Astrocyte (in vitro differentiated cells and primary cell): ENCODE measurements at regions not wholly inside any gene's neighbourhood (a gene's known extent, or its start where the extent isn't known, plus 50 kb on each side); places are given as distances from the start of the nearest gene placed in this dataset.

Source experiments
- DNase-seq: peaks from one replicate; pipeline ENCODE4 v3.0.0-alpha.2; 2010; ENCODE audit warnings: low read depth
- FAIRE-seq: peaks from 2 replicates; lab custom pipeline; 2011; peaks lifted over from hg19 to GRCh38; lab: Jason Lieb, UNC
- H2AFZ ChIP-seq: 2 replicates; pipeline ENCODE4 v1.6.0; 2012; ENCODE audit warnings: low read depth, low read length, inconsistent platforms
- H3K27ac ChIP-seq: 2 replicates; pipeline ENCODE4 v1.5.1; 2011; ENCODE audit warnings: low read depth, low read length, inconsistent platforms
- H3K27me3 ChIP-seq: 2 replicates; pipeline ENCODE4 v1.6.0; 2011; ENCODE audit warnings: low read length, inconsistent platforms; ENCODE audit not compliant: insufficient read depth
- H3K36me3 ChIP-seq: 2 replicates; pipeline ENCODE4 v1.5.1; 2011; ENCODE audit warnings: low read length, inconsistent platforms; ENCODE audit not compliant: insufficient read depth
- H3K4me1 ChIP-seq: 2 replicates; pipeline ENCODE4 v1.5.1; 2011; ENCODE audit warnings: low read length, inconsistent platforms; ENCODE audit not compliant: insufficient read depth
- H3K4me2 ChIP-seq: 2 replicates; pipeline ENCODE4 v1.6.0; 2012; ENCODE audit warnings: low read length, inconsistent platforms
- H3K4me3 ChIP-seq: 2 replicates; pipeline ENCODE4 v1.5.1; 2011; ENCODE audit warnings: low read depth, mild to moderate bottlenecking, low read length, inconsistent platforms; ENCODE audit not compliant: insufficient read depth
- H3K79me2 ChIP-seq: 2 replicates; pipeline ENCODE4 v1.6.0; 2012; ENCODE audit warnings: mild to moderate bottlenecking, low read length, inconsistent platforms; ENCODE audit not compliant: insufficient read depth
- H3K9ac ChIP-seq: 2 replicates; pipeline ENCODE4 v1.6.0; 2012; ENCODE audit warnings: mild to moderate bottlenecking, low read length, inconsistent platforms
- H3K9me3 ChIP-seq: 2 replicates; pipeline ENCODE4 v1.5.1; 2012; ENCODE audit warnings: low read depth, mild to moderate bottlenecking, low read length, inconsistent platforms; ENCODE audit not compliant: insufficient read depth
- H4K20me1 ChIP-seq: 2 replicates; pipeline ENCODE4 v1.6.0; 2012; ENCODE audit warnings: low read length, inconsistent platforms; ENCODE audit not compliant: insufficient read depth
- H3K27ac Mint-ChIP-seq: one replicate; pipeline ENCODE4 v1.8.0; 2021; ENCODE audit warnings: mild to moderate bottlenecking, mixed read lengths; ENCODE audit not compliant: unreplicated experiment
- H3K27me3 Mint-ChIP-seq: one replicate; pipeline ENCODE4 v1.8.0; 2021; ENCODE audit warnings: low read depth, mixed read lengths; ENCODE audit not compliant: unreplicated experiment
- H3K36me3 Mint-ChIP-seq: one replicate; pipeline ENCODE4 v1.8.0; 2021; ENCODE audit warnings: low read depth, mixed read lengths; ENCODE audit not compliant: unreplicated experiment
- H3K4me1 Mint-ChIP-seq: one replicate; pipeline ENCODE4 v1.8.0; 2021; ENCODE audit warnings: low read depth, mixed read lengths; ENCODE audit not compliant: unreplicated experiment
- H3K4me3 Mint-ChIP-seq: one replicate; pipeline ENCODE4 v1.8.0; 2021; ENCODE audit warnings: mild to moderate bottlenecking, moderate library complexity, mixed read lengths; ENCODE audit not compliant: unreplicated experiment
- H3K9me3 Mint-ChIP-seq: one replicate; pipeline ENCODE4 v1.8.0; 2021; ENCODE audit warnings: mild to moderate bottlenecking, mixed read lengths; ENCODE audit not compliant: unreplicated experiment
- EZH2 ChIP-seq: IDR thresholded peaks from 2 replicates; pipeline ENCODE4 v1.6.1; 2012; ENCODE audit warnings: mild to moderate bottlenecking, low read length, inconsistent platforms; ENCODE audit not compliant: insufficient read depth
- TF ChIP-seq, protein P1 (sequence below): IDR thresholded peaks from 2 replicates; pipeline ENCODE4 v1.5.1; 2011; ENCODE audit warnings: low read depth, mild to moderate bottlenecking, inconsistent platforms, low read length, moderate library complexity; ENCODE audit not compliant: insufficient read depth

DNA sequence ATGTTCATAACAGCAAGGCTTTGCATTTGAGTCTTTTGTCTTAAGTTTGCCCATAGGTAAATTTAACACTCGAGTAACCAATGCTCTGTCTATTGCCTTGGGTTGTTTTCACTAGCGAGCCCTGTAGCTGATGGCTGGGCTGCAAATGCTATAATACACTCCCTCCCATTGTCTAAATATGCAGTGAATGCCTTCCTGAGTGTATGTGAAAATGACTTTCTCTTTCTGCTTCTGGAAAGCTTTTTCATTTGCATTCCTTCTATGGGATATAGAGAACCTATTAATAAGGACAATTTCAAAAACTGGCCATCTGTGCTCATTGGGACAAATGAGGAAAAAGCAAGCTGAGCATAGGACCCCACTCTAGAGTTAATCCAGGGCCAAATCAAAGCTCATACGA lies 156.5 kb upstream of the FBXL4 start:
- no peaks in the 10 kb centered on the region for H3K27me3 ChIP-seq
- H3K4me3 ChIP-seq: no peak overlapping the region
- no peak overlapping the region for H3K4me2 ChIP-seq
- Mint-ChIP-seq H3K27me3 (no peaks in the 10 kb centered on the region), H3K4me1 (no peaks in the 10 kb centered on the region), H3K36me3 (no peaks in the 10 kb centered on the region), H3K27ac (no peak overlapping the region), H3K4me3 (no peak overlapping the region), H3K9me3 (no peaks in the 10 kb centered on the region)
- no peak overlapping the region for H3K9ac ChIP-seq
- no peaks in the 10 kb centered on the region for H3K4me1 ChIP-seq
- H4K20me1 ChIP-seq: no peaks in the 10 kb centered on the region
- DNase-seq (no peak), FAIRE-seq (no peak)
- no peaks in the 10 kb centered on the region for H3K9me3 ChIP-seq
- H3K79me2 ChIP-seq: no peaks in the 10 kb centered on the region
- H2AFZ ChIP-seq: no peak overlapping the region
- H3K27ac ChIP-seq: no peak overlapping the region
- H3K36me3 ChIP-seq: no peaks in the 10 kb centered on the region
- TF ChIP-seq, protein P1, sequence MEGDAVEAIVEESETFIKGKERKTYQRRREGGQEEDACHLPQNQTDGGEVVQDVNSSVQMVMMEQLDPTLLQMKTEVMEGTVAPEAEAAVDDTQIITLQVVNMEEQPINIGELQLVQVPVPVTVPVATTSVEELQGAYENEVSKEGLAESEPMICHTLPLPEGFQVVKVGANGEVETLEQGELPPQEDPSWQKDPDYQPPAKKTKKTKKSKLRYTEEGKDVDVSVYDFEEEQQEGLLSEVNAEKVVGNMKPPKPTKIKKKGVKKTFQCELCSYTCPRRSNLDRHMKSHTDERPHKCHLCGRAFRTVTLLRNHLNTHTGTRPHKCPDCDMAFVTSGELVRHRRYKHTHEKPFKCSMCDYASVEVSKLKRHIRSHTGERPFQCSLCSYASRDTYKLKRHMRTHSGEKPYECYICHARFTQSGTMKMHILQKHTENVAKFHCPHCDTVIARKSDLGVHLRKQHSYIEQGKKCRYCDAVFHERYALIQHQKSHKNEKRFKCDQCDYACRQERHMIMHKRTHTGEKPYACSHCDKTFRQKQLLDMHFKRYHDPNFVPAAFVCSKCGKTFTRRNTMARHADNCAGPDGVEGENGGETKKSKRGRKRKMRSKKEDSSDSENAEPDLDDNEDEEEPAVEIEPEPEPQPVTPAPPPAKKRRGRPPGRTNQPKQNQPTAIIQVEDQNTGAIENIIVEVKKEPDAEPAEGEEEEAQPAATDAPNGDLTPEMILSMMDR: no peak
- no peak for TF ChIP-seq EZH2

DNA sequence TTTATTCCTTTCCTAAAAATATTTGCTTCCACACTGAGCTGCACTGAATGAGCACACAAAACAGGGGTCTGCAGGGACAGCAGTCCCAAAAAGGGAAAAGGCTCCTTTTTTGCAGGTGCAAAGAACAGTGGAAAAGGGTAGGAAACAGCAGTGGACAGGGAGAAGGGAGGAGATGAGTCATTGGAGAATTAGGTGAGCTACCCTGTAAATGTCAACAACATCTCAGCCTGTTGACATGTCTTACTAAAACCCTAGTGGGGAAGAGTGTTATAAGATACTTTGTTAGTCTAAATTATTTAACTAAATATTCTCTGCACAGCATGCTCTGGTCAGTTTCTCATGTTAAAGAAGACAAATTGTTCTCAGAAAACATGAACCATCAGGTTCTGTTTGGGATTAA lies 151.5 kb upstream of the FBXL4 start:
- FAIRE-seq (no peak), DNase-seq (no peak)
- TF ChIP-seq EZH2: no peak
- TF ChIP-seq, protein P1: no peak
- no peaks in the 10 kb centered on the region for H4K20me1 ChIP-seq
- H3K9ac ChIP-seq: no peak overlapping the region
- H2AFZ ChIP-seq: no peak overlapping the region
- Mint-ChIP-seq H3K4me3 (no peak overlapping the region), H3K4me1 (no peaks in the 10 kb centered on the region), H3K27ac (no peak overlapping the region), H3K36me3 (no peaks in the 10 kb centered on the region), H3K9me3 (no peaks in the 10 kb centered on the region), H3K27me3 (peaks cover 11% of the 10 kb centered on the region)
- H3K27ac ChIP-seq: no peak overlapping the region
- no peaks in the 10 kb centered on the region for H3K79me2 ChIP-seq
- H3K4me3 ChIP-seq: no peak overlapping the region
- no peaks in the 10 kb centered on the region for H3K36me3 ChIP-seq
- no peaks in the 10 kb centered on the region for H3K9me3 ChIP-seq
- no peaks in the 10 kb centered on the region for H3K27me3 ChIP-seq
- H3K4me2 ChIP-seq: no peak overlapping the region
- H3K4me1 ChIP-seq: no peaks in the 10 kb centered on the region

DNA sequence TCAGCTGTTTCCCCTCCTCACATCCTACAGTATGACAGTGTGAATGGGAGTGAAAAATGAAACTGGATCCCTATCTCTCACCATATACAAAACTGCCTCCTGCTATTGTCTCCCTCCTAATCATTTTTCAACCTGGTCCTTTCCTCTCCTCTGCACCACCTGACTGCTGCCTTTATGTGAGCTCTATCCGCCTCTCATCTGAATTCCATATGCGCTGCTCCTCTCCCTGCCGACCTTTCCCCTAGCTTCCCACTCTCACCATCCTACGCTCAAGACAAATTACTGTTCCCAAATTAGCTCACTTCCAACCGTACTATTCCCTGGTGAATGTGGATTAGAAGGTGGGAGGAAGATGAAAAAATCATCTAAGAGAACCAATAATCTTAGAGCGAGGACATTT lies 148.4 kb upstream of the FBXL4 start:
- Histone ChIP-seq H3K4me1 (no peaks in the 10 kb centered on the region), H3K9me3 (no peaks in the 10 kb centered on the region), H3K27ac (no peak overlapping the region), H2AFZ (no peak overlapping the region), H3K27me3 (no peaks in the 10 kb centered on the region), H3K36me3 (no peaks in the 10 kb centered on the region), H3K79me2 (no peaks in the 10 kb centered on the region), H3K4me2 (no peak overlapping the region), H3K4me3 (no peak overlapping the region), H4K20me1 (no peaks in the 10 kb centered on the region), H3K9ac (no peak overlapping the region)
- Mint-ChIP-seq H3K36me3 (no peaks in the 10 kb centered on the region), H3K9me3 (no peaks in the 10 kb centered on the region), H3K27ac (no peak overlapping the region), H3K4me3 (no peak overlapping the region), H3K27me3 (peaks cover 16% of the 10 kb centered on the region), H3K4me1 (no peaks in the 10 kb centered on the region)
- no peak for TF ChIP-seq EZH2
- TF ChIP-seq, protein P1: no peak
- DNase-seq: no peak
- FAIRE-seq: no peak
